HCT116 (cell line): ENCODE measurements at regions not wholly inside any gene's neighbourhood (a gene's known extent, or its start where the extent isn't known, plus 50 kb on each side); places are given as distances from the start of the nearest gene placed in this dataset.

Source experiments
- ATAC-seq: fragments of 200-7000 bp; cut with Tn5 transposase; 2 replicates; pipeline ENCODE4 v1.9.1; 2020; ENCODE audit warnings: mild to moderate bottlenecking, moderate library complexity
- BruUV-seq: library from RNA; stranded (reverse); fragments of 400-500 nt; replicated peaks from 2 replicates; lab custom pipeline; 2021; lab: Mats Ljungman, UMichigan
- CTCF ChIA-PET: fragments of 300-600 bp; sonication (Branson Sonifier 250); formaldehyde crosslinking; loops from one replicate; lab custom pipeline; 2021; ENCODE audit warnings: antibody characterized with exemption; lab: Charles Lee
- POLR2A ChIA-PET: fragments of 300-600, 350-600 bp; sonication (Branson Sonifier 250); formaldehyde crosslinking; loops from one replicate; lab custom pipeline; 2021; ENCODE audit warnings: antibody characterized with exemption; lab: Charles Lee
- RAD21 ChIA-PET, 2 experiments: fragments of 300-600 bp; sonication (Branson Sonifier 250); formaldehyde crosslinking; loops; one replicate each; lab custom pipeline; 2023; ENCODE audit warnings: low total read pairs in 2 of 2; ENCODE audit not compliant: uncharacterized antibody in 2 of 2, unreplicated experiment in 2 of 2, low non-redundant PET in 1 of 2; lab: Charles Lee
- DNase-seq: peaks from one replicate; pipeline ENCODE4 v3.0.0-alpha.2; 2010; ENCODE audit warnings: low read depth, low spot score
- H2AFZ ChIP-seq: fragments of 200-600 bp; shearing (Covaris generic), sonication (generic); 2 replicates; pipeline ENCODE4 v1.6.1; 2017; ENCODE audit warnings: low read depth, mixed run types, mixed read lengths, antibody characterized with exemption, low read length; ENCODE audit not compliant: poor library complexity, severe bottlenecking
- H3K27ac ChIP-seq: 2 replicates; pipeline ENCODE4 v1.5.1; 2012; ENCODE audit warnings: low read depth, low read length
- H3K27me3 ChIP-seq: fragments of 200-600 bp; sonication (generic); 2 replicates; pipeline ENCODE4 v1.6.1; 2016; ENCODE audit warnings: mixed run types, low read length, mixed read lengths; ENCODE audit not compliant: insufficient read depth
- H3K36me3 ChIP-seq, 2 experiments: fragments of 200-500 bp in 1 of 2; fragments of 200-600 bp in 1 of 2; sonication (Bioruptor generic) in 1 of 2; sonication (generic) in 1 of 2; 2 replicates each; pipeline versions ENCODE4 v1.5.1 to v1.6.1; 2014 to 2016; ENCODE audit warnings: low read length in 2 of 2, inconsistent platforms in 1 of 2, mixed read lengths in 1 of 2, mixed run types in 1 of 2; ENCODE audit not compliant: insufficient read depth in 2 of 2, control insufficient read depth in 1 of 2
- H3K4me1 ChIP-seq, 2 experiments: fragments of 200-600 bp in 1 of 2; sonication (generic) in 1 of 2; 2 replicates each; pipeline versions ENCODE4 v1.5.1 to v1.6.1; 2012 to 2017; ENCODE audit warnings: low read length in 2 of 2, inconsistent platforms in 1 of 2, mild to moderate bottlenecking in 1 of 2, mixed read lengths in 1 of 2, mixed run types in 1 of 2, moderate library complexity in 1 of 2; ENCODE audit not compliant: insufficient read depth in 2 of 2, control insufficient read depth in 1 of 2
- H3K4me2 ChIP-seq: fragments of 200-600 bp; sonication (generic); 2 replicates; pipeline ENCODE4 v1.6.1; 2017; ENCODE audit warnings: mixed run types, low read length, mixed read lengths
- H3K4me3 ChIP-seq, 2 experiments: fragments of 200-600 bp in 1 of 2; sonication (generic) in 1 of 2; replicated peaks in 1 of 2; 2 replicates each; pipeline ENCODE4 v1.5.1; 2011 to 2016; ENCODE audit warnings: low read length in 2 of 2, control low read depth in 1 of 2, low read depth in 1 of 2, mild to moderate bottlenecking in 1 of 2, mixed read lengths in 1 of 2, mixed run types in 1 of 2
- H3K79me2 ChIP-seq: fragments of 200-600 bp; sonication (generic); 2 replicates; pipeline ENCODE4 v1.6.1; 2017; ENCODE audit warnings: mild to moderate bottlenecking, mixed run types, low read length, moderate library complexity, mixed read lengths; ENCODE audit not compliant: insufficient read depth
- H3K9ac ChIP-seq: fragments of 200-600 bp; sonication (generic); 2 replicates; pipeline ENCODE4 v1.6.1; 2016; ENCODE audit warnings: low read length, mixed read lengths
- H3K9me2 ChIP-seq: fragments of 200-600 bp; sonication (generic), shearing (Covaris generic); 2 replicates; pipeline ENCODE4 v1.6.1; 2017; ENCODE audit warnings: mixed run types, mild to moderate bottlenecking, moderate library complexity; ENCODE audit not compliant: insufficient read depth
- H3K9me3 ChIP-seq, 2 experiments: fragments of 200-500 bp in 1 of 2; fragments of 200-600 bp in 1 of 2; sonication (Bioruptor generic) in 1 of 2; sonication (generic) in 1 of 2; 2 replicates each; pipeline ENCODE4 v1.6.1; 2014 to 2017; ENCODE audit warnings: low read length in 2 of 2, mixed read lengths in 2 of 2, inconsistent platforms in 1 of 2, low read depth in 1 of 2, mild to moderate bottlenecking in 1 of 2, mixed run types in 1 of 2, moderate library complexity in 1 of 2; ENCODE audit not compliant: control insufficient read depth in 1 of 2, insufficient read depth in 1 of 2
- H4K20me1 ChIP-seq: fragments of 200-600 bp; sonication (generic), shearing (Covaris generic); 2 replicates; pipeline ENCODE4 v1.6.1; 2017; ENCODE audit warnings: mixed run types, mild to moderate bottlenecking, moderate library complexity; ENCODE audit not compliant: insufficient read depth
- CBX3 ChIP-seq: IDR thresholded peaks from 2 replicates; pipeline ENCODE4 v1.6.1; 2012; ENCODE audit warnings: low read depth
- EGR1 ChIP-seq: IDR thresholded peaks from 2 replicates; pipeline ENCODE4 v1.6.1; 2012; ENCODE audit warnings: low read depth
- ELF1 ChIP-seq: IDR thresholded peaks from 2 replicates; pipeline ENCODE4 v1.6.1; 2012; ENCODE audit warnings: low read depth, borderline replicate concordance
- EZH2phosphoT487 ChIP-seq: fragments of 200-600 bp; IDR thresholded peaks from 2 replicates; pipeline ENCODE4 v1.6.1; 2018; ENCODE audit warnings: antibody characterized with exemption, borderline replicate concordance
- POLR2A ChIP-seq: IDR thresholded peaks from 2 replicates; pipeline ENCODE4 v1.7.0; 2011; ENCODE audit warnings: borderline replicate concordance; ENCODE audit not compliant: insufficient read depth, insufficient read length; ENCODE audit errors: extremely low read depth
- POLR2AphosphoS5 ChIP-seq: IDR thresholded peaks from 2 replicates; pipeline ENCODE4 v1.6.1; 2011; ENCODE audit warnings: mild to moderate bottlenecking, low read depth, low read length, moderate library complexity
- SRF ChIP-seq: IDR thresholded peaks from 2 replicates; pipeline ENCODE4 v1.6.1; 2012; ENCODE audit warnings: low read depth
- TCF7L2 ChIP-seq: IDR thresholded peaks from 2 replicates; pipeline ENCODE4 v1.7.0; 2011; ENCODE audit warnings: borderline replicate concordance, inconsistent platforms; ENCODE audit not compliant: insufficient read depth, insufficient read length; ENCODE audit errors: extremely low read depth
- YY1 ChIP-seq: IDR thresholded peaks from 2 replicates; pipeline ENCODE4 v1.6.1; 2011; ENCODE audit warnings: low read length, low read depth, moderate library complexity, mild to moderate bottlenecking; ENCODE audit not compliant: insufficient replicate concordance; ENCODE audit errors: extremely low read depth
- intact Hi-C: fragments of 100-400 bp; cut with micrococcal nuclease; formaldehyde crosslinking; loops from 2 replicates; pipeline ENCODE4 v1.10.0; 2022
- TF ChIP-seq, protein P1 (sequence below): IDR thresholded peaks from 2 replicates; pipeline ENCODE4 v1.6.1; 2011; ENCODE audit warnings: mild to moderate bottlenecking, low read length, moderate library complexity; ENCODE audit not compliant: insufficient replicate concordance; ENCODE audit errors: extremely low read depth
- TF ChIP-seq, protein P2 (sequence below): IDR thresholded peaks from 2 replicates; pipeline ENCODE4 v1.6.1; 2012; ENCODE audit warnings: low read depth

DNA sequence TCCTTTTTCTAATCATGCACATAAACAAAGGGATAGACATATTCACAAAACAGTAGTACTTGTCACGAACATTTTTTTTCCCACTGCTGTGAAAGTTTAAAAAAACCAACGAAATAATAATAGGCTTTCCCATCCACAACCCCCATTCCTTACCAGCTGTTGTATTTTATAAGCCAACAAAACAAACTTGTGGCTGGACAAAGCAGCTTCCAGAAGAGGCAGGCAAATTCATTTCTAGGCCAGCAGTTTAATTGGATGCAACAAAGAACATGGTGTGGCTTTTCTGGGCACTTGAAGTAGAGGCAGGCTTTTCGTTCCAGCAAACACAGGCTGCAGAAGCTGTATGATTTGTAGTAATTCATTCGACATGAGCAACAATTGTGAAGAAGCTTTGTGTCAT is 56.0 kb upstream of the FAM20A start:
- RAD21 ChIA-PET: no interaction called here
- no peaks in the 10 kb centered on the region for H3K36me3 ChIP-seq
- no peaks in the 10 kb centered on the region for H3K4me1 ChIP-seq
- BruUV-seq: no TSS peak
- H3K9me2 ChIP-seq: no peaks in the 10 kb centered on the region
- H2AFZ ChIP-seq: no peak overlapping the region
- DNase-seq: no peak
- H3K9ac ChIP-seq: no peak overlapping the region
- no peak overlapping the region for H3K4me2 ChIP-seq
- intact Hi-C loops: no loop called here
- POLR2A ChIA-PET: no interaction called here
- H3K27ac ChIP-seq: no peak overlapping the region
- H3K79me2 ChIP-seq: no peaks in the 10 kb centered on the region
- CTCF ChIA-PET: no interaction called here
- TF ChIP-seq, protein P1, sequence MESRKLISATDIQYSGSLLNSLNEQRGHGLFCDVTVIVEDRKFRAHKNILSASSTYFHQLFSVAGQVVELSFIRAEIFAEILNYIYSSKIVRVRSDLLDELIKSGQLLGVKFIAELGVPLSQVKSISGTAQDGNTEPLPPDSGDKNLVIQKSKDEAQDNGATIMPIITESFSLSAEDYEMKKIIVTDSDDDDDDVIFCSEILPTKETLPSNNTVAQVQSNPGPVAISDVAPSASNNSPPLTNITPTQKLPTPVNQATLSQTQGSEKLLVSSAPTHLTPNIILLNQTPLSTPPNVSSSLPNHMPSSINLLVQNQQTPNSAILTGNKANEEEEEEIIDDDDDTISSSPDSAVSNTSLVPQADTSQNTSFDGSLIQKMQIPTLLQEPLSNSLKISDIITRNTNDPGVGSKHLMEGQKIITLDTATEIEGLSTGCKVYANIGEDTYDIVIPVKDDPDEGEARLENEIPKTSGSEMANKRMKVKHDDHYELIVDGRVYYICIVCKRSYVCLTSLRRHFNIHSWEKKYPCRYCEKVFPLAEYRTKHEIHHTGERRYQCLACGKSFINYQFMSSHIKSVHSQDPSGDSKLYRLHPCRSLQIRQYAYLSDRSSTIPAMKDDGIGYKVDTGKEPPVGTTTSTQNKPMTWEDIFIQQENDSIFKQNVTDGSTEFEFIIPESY: no peak
- TF ChIP-seq EGR1: no peak
- no peak for TF ChIP-seq POLR2A
- no peak for TF ChIP-seq CBX3
- TF ChIP-seq YY1: no peak
- TF ChIP-seq SRF: no peak
- no peak for TF ChIP-seq TCF7L2
- TF ChIP-seq, protein P2, sequence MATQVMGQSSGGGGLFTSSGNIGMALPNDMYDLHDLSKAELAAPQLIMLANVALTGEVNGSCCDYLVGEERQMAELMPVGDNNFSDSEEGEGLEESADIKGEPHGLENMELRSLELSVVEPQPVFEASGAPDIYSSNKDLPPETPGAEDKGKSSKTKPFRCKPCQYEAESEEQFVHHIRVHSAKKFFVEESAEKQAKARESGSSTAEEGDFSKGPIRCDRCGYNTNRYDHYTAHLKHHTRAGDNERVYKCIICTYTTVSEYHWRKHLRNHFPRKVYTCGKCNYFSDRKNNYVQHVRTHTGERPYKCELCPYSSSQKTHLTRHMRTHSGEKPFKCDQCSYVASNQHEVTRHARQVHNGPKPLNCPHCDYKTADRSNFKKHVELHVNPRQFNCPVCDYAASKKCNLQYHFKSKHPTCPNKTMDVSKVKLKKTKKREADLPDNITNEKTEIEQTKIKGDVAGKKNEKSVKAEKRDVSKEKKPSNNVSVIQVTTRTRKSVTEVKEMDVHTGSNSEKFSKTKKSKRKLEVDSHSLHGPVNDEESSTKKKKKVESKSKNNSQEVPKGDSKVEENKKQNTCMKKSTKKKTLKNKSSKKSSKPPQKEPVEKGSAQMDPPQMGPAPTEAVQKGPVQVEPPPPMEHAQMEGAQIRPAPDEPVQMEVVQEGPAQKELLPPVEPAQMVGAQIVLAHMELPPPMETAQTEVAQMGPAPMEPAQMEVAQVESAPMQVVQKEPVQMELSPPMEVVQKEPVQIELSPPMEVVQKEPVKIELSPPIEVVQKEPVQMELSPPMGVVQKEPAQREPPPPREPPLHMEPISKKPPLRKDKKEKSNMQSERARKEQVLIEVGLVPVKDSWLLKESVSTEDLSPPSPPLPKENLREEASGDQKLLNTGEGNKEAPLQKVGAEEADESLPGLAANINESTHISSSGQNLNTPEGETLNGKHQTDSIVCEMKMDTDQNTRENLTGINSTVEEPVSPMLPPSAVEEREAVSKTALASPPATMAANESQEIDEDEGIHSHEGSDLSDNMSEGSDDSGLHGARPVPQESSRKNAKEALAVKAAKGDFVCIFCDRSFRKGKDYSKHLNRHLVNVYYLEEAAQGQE: no peak
- TF ChIP-seq POLR2AphosphoS5: no peak
- TF ChIP-seq EZH2phosphoT487: no peak
- TF ChIP-seq ELF1: no peak
- no peaks in the 10 kb centered on the region for H3K9me3 ChIP-seq
- no peak overlapping the region for H3K4me3 ChIP-seq
- no peaks in the 10 kb centered on the region for H3K27me3 ChIP-seq
- ATAC-seq: no peak
- H4K20me1 ChIP-seq: no peaks in the 10 kb centered on the region
